Natural killer cell treated with Interleukin-12 subunit alpha and Interleukin-12 subunit beta and Interleukin-15 and Interleukin-18, amount 100 ng/mL, for 72 hours (primary cell): ENCODE measurements at regions not wholly inside any gene's neighbourhood (a gene's known extent, or its start where the extent isn't known, plus 50 kb on each side); places are given as distances from the start of the nearest gene placed in this dataset.

ENCODE experiments used
- ATAC-seq, 2 donors: fragments of 150-1000 bp; cut with Tn5 transposase in 1 of 2; sonication (Bioruptor Pico), chemical (Tn5 transposase) in 1 of 2; 2 replicates each; pipeline ENCODE4 v1.10.0; 2021
- DNase-seq: peaks from one replicate; pipeline ENCODE4 v3.0.0; 2022; ENCODE audit warnings: low spot score
- H3K27ac Mint-ChIP-seq, 2 donors: 1 replicate in 1 of 2; 2 replicates in 1 of 2; pipeline ENCODE4 v1.8.0; 2022; ENCODE audit warnings: mixed read lengths in 2 of 2, mild to moderate bottlenecking in 1 of 2, moderate library complexity in 1 of 2
- H3K27me3 Mint-ChIP-seq, 2 donors: 1 replicate in 1 of 2; 2 replicates in 1 of 2; pipeline ENCODE4 v1.8.0; 2022; ENCODE audit warnings: mixed read lengths in 2 of 2
- H3K36me3 Mint-ChIP-seq: one replicate; pipeline ENCODE4 v1.8.0; 2022; ENCODE audit warnings: mixed read lengths
- H3K4me1 Mint-ChIP-seq, 2 donors: 1 replicate in 1 of 2; 2 replicates in 1 of 2; pipeline ENCODE4 v1.8.0; 2022; ENCODE audit warnings: low read depth in 2 of 2, mixed read lengths in 2 of 2, mild to moderate bottlenecking in 1 of 2
- H3K4me3 Mint-ChIP-seq: one replicate; pipeline ENCODE4 v1.8.0; 2022; ENCODE audit warnings: mixed read lengths
- H3K9me3 Mint-ChIP-seq: 2 replicates; pipeline ENCODE4 v1.8.0; 2022; ENCODE audit warnings: mixed read lengths

- H3K9me3 Mint-ChIP-seq: no peaks in the 10 kb centered on the region
- DNase-seq (no peak), ATAC-seq (peak in 1 of 2 donors; percentile 48)
- no peaks in the 10 kb centered on the region for H3K36me3 Mint-ChIP-seq
- H3K4me3 Mint-ChIP-seq: no peak overlapping the region
- H3K27ac Mint-ChIP-seq: no peak overlapping the region
- no peaks in the 10 kb centered on the region for H3K4me1 Mint-ChIP-seq
- peaks cover 35 to 42% of the 10 kb centered on the region in 2 donors for H3K27me3 Mint-ChIP-seq
Observed at GRCh38 chr16:86281421-86281820, 228.9 kb upstream of the FOXF1 start.

GRCh38 chr16:86283944-86284343 is 226.4 kb upstream of the FOXF1 start:
- ATAC-seq (no peak), DNase-seq (no peak)
- Mint-ChIP-seq H3K9me3 (no peaks in the 10 kb centered on the region), H3K4me1 (no peaks in the 10 kb centered on the region), H3K27me3 (peaks cover 47 to 49% of the 10 kb centered on the region in 2 donors), H3K36me3 (no peaks in the 10 kb centered on the region), H3K27ac (no peak overlapping the region), H3K4me3 (no peak overlapping the region)

- H3K9me3 Mint-ChIP-seq: no peaks in the 10 kb centered on the region
- H3K4me1 Mint-ChIP-seq: no peaks in the 10 kb centered on the region
- DNase-seq: no peak
- ATAC-seq: no peak
- no peak overlapping the region for H3K27ac Mint-ChIP-seq
- no peak overlapping the region for H3K4me3 Mint-ChIP-seq
- H3K36me3 Mint-ChIP-seq: no peaks in the 10 kb centered on the region
- peaks cover 49 to 52% of the 10 kb centered on the region in 2 donors for H3K27me3 Mint-ChIP-seq
Observed at GRCh38 chr16:86285421-86285820, 224.9 kb upstream of the FOXF1 start.

- Mint-ChIP-seq H3K36me3 (no peaks in the 10 kb centered on the region), H3K27me3 (peaks cover 50 to 52% of the 10 kb centered on the region in 2 donors), H3K4me1 (no peaks in the 10 kb centered on the region), H3K9me3 (no peaks in the 10 kb centered on the region), H3K4me3 (no peak overlapping the region), H3K27ac (no peak overlapping the region)
- ATAC-seq (peak in 1 of 2 donors; percentile 6), DNase-seq (no peak)
Observed at GRCh38 chr16:86285938-86286921, 224.1 kb upstream of the FOXF1 start.

- Mint-ChIP-seq H3K27ac (no peak overlapping the region), H3K4me3 (no peak overlapping the region), H3K36me3 (no peaks in the 10 kb centered on the region), H3K9me3 (no peaks in the 10 kb centered on the region), H3K4me1 (no peaks in the 10 kb centered on the region), H3K27me3 (peaks cover 52 to 59% of the 10 kb centered on the region in 2 donors)
- DNase-seq (no peak), ATAC-seq (no peak)
Observed at GRCh38 chr16:86286991-86287663, 223.2 kb upstream of the FOXF1 start.

GRCh38 chr16:86287664-86288201 is 222.6 kb upstream of the FOXF1 start:
- Mint-ChIP-seq H3K9me3 (no peaks in the 10 kb centered on the region), H3K27ac (no peak overlapping the region), H3K27me3 (peaks cover 57 to 65% of the 10 kb centered on the region in 2 donors), H3K4me1 (no peaks in the 10 kb centered on the region), H3K36me3 (no peaks in the 10 kb centered on the region), H3K4me3 (no peak overlapping the region)
- DNase-seq: no peak
- ATAC-seq: peak in 1 of 2 donors; percentile 43

- ATAC-seq: no peak
- no peak for DNase-seq
- no peaks in the 10 kb centered on the region for H3K36me3 Mint-ChIP-seq
- no peaks in the 10 kb centered on the region for H3K4me1 Mint-ChIP-seq
- peaks cover 61 to 69% of the 10 kb centered on the region in 2 donors for H3K27me3 Mint-ChIP-seq
- no peak overlapping the region for H3K27ac Mint-ChIP-seq
- no peak overlapping the region for H3K4me3 Mint-ChIP-seq
- H3K9me3 Mint-ChIP-seq: no peaks in the 10 kb centered on the region
Observed at GRCh38 chr16:86288716-86289294, 221.5 kb upstream of the FOXF1 start.

- Mint-ChIP-seq H3K27me3 (peaks cover 64 to 74% of the 10 kb centered on the region in 2 donors), H3K4me3 (no peak overlapping the region), H3K36me3 (no peaks in the 10 kb centered on the region), H3K27ac (no peak overlapping the region), H3K4me1 (no peaks in the 10 kb centered on the region), H3K9me3 (no peaks in the 10 kb centered on the region)
- DNase-seq: no peak
- no peak for ATAC-seq
Observed at GRCh38 chr16:86289304-86289703, 221.0 kb upstream of the FOXF1 start.

GRCh38 chr16:86289907-86290306 is 220.4 kb upstream of the FOXF1 start:
- ATAC-seq: no peak
- DNase-seq: no peak
- no peak overlapping the region for H3K4me3 Mint-ChIP-seq
- no peaks in the 10 kb centered on the region for H3K9me3 Mint-ChIP-seq
- H3K36me3 Mint-ChIP-seq: no peaks in the 10 kb centered on the region
- H3K27me3 Mint-ChIP-seq: peaks cover 65 to 76% of the 10 kb centered on the region in 2 donors
- H3K4me1 Mint-ChIP-seq: no peaks in the 10 kb centered on the region
- no peak overlapping the region for H3K27ac Mint-ChIP-seq

GRCh38 chr16:86291491-86291890 is 218.8 kb upstream of the FOXF1 start:
- no peak overlapping the region for H3K4me3 Mint-ChIP-seq
- no peaks in the 10 kb centered on the region for H3K9me3 Mint-ChIP-seq
- no peak for DNase-seq
- ATAC-seq: no peak
- H3K36me3 Mint-ChIP-seq: no peaks in the 10 kb centered on the region
- no peaks in the 10 kb centered on the region for H3K4me1 Mint-ChIP-seq
- no peak overlapping the region for H3K27ac Mint-ChIP-seq
- H3K27me3 Mint-ChIP-seq: peaks cover 71 to 85% of the 10 kb centered on the region in 2 donors

- no peak for DNase-seq
- H3K27ac Mint-ChIP-seq: no peak overlapping the region
- no peaks in the 10 kb centered on the region for H3K4me1 Mint-ChIP-seq
- H3K27me3 Mint-ChIP-seq: peaks cover 70 to 83% of the 10 kb centered on the region in 2 donors
- no peaks in the 10 kb centered on the region for H3K9me3 Mint-ChIP-seq
- no peak for ATAC-seq
- no peaks in the 10 kb centered on the region for H3K36me3 Mint-ChIP-seq
- H3K4me3 Mint-ChIP-seq: no peak overlapping the region
Observed at GRCh38 chr16:86292171-86292775, 218.1 kb upstream of the FOXF1 start.

GRCh38 chr16:86292942-86293341 is 217.4 kb upstream of the FOXF1 start:
- H3K27ac Mint-ChIP-seq: no peak overlapping the region
- no peaks in the 10 kb centered on the region for H3K4me1 Mint-ChIP-seq
- ATAC-seq (no peak), DNase-seq (no peak)
- no peaks in the 10 kb centered on the region for H3K36me3 Mint-ChIP-seq
- peaks cover 66 to 77% of the 10 kb centered on the region in 2 donors for H3K27me3 Mint-ChIP-seq
- no peaks in the 10 kb centered on the region for H3K9me3 Mint-ChIP-seq
- no peak overlapping the region for H3K4me3 Mint-ChIP-seq

- no peak for ATAC-seq
- no peak for DNase-seq
- H3K27ac Mint-ChIP-seq: no peak overlapping the region
- H3K36me3 Mint-ChIP-seq: no peaks in the 10 kb centered on the region
- no peaks in the 10 kb centered on the region for H3K9me3 Mint-ChIP-seq
- H3K4me1 Mint-ChIP-seq: no peaks in the 10 kb centered on the region
- H3K27me3 Mint-ChIP-seq: peaks cover 64 to 77% of the 10 kb centered on the region in 2 donors
- H3K4me3 Mint-ChIP-seq: no peak overlapping the region
Observed at GRCh38 chr16:86293906-86294305, 216.4 kb upstream of the FOXF1 start.
